WTC11 (cell line): ENCODE measurements at regions not wholly inside any gene's neighbourhood (a gene's known extent, or its start where the extent isn't known, plus 50 kb on each side); places are given as distances from the start of the nearest gene placed in this dataset.

Experiments used
- ATAC-seq: fragments of 200-7000 bp; cut with Tn5 transposase; 2 replicates; pipeline ENCODE4 v1.10.0; 2021; ENCODE audit warnings: mild to moderate bottlenecking, moderate library complexity
- CTCF ChIA-PET: fragments of 300-600 bp; sonication (Branson Sonifier 250); formaldehyde crosslinking; loops from one replicate; lab custom pipeline; 2021; ENCODE audit warnings: antibody characterized with exemption; lab: Charles Lee
- POLR2A ChIA-PET: fragments of 350-600 bp; sonication (Branson Sonifier 250); formaldehyde crosslinking; loops from one replicate; lab custom pipeline; 2021; ENCODE audit warnings: antibody characterized with exemption; lab: Charles Lee
- DNase-seq: peaks from one replicate; pipeline ENCODE4 v3.0.0; 2021; ENCODE audit warnings: low spot score
- H3K27ac Mint-ChIP-seq: 2 replicates; pipeline ENCODE4 v1.8.0; 2021; ENCODE audit warnings: mixed read lengths
- H3K27me3 Mint-ChIP-seq: 2 replicates; pipeline ENCODE4 v1.8.0; 2021; ENCODE audit warnings: low read depth, mild to moderate bottlenecking, moderate library complexity, mixed read lengths
- H3K36me3 Mint-ChIP-seq: 2 replicates; pipeline ENCODE4 v1.8.0; 2021; ENCODE audit warnings: mixed read lengths
- H3K4me1 Mint-ChIP-seq: 2 replicates; pipeline ENCODE4 v1.8.0; 2022; ENCODE audit warnings: mixed read lengths
- H3K4me3 Mint-ChIP-seq: 2 replicates; pipeline ENCODE4 v1.8.0; 2021; ENCODE audit warnings: mild to moderate bottlenecking, moderate library complexity, mixed read lengths
- H3K9me3 Mint-ChIP-seq: 2 replicates; pipeline ENCODE4 v1.8.0; 2021; ENCODE audit warnings: mixed read lengths
- FOXJ3 ChIP-seq: sonication (generic); formaldehyde crosslinking; IDR thresholded peaks from 2 replicates; pipeline ENCODE4 v1.9.0; 2021; ENCODE audit warnings: missing genetic modification reagents, mild to moderate bottlenecking, borderline replicate concordance
- GABPB1 ChIP-seq: sonication (generic); formaldehyde crosslinking; IDR thresholded peaks from 2 replicates; pipeline ENCODE4 v1.8.1; 2023; ENCODE audit warnings: mild to moderate bottlenecking, missing genetic modification reagents
- JUN ChIP-seq: sonication (generic); formaldehyde crosslinking; IDR thresholded peaks from 2 replicates; pipeline ENCODE4 v1.8.0; 2023; ENCODE audit warnings: mild to moderate bottlenecking, missing genetic modification reagents
- MYBL2 ChIP-seq: sonication (generic); formaldehyde crosslinking; IDR thresholded peaks from 2 replicates; pipeline ENCODE4 v1.8.1; 2023; ENCODE audit warnings: mild to moderate bottlenecking, moderate library complexity, missing genetic modification reagents
- NFE2L1 ChIP-seq: sonication (generic); formaldehyde crosslinking; IDR thresholded peaks from 2 replicates; pipeline ENCODE4 v1.8.1; 2023; ENCODE audit warnings: missing genetic modification reagents
- NR1H2 ChIP-seq: sonication (generic); formaldehyde crosslinking; IDR thresholded peaks from 2 replicates; pipeline ENCODE4 v1.9.0; 2021; ENCODE audit warnings: mild to moderate bottlenecking, moderate library complexity, missing genetic modification reagents
- NR2C2 ChIP-seq: sonication (generic); formaldehyde crosslinking; IDR thresholded peaks from 2 replicates; pipeline ENCODE4 v1.8.0; 2022; ENCODE audit warnings: mild to moderate bottlenecking, missing genetic modification reagents
- RELA ChIP-seq: sonication (generic); formaldehyde crosslinking; IDR thresholded peaks from 2 replicates; pipeline ENCODE4 v1.8.1; 2022; ENCODE audit warnings: missing genetic modification reagents, mild to moderate bottlenecking, borderline replicate concordance
- SMAD3 ChIP-seq: sonication (generic); formaldehyde crosslinking; IDR thresholded peaks from 2 replicates; pipeline ENCODE4 v1.8.0; 2022; ENCODE audit warnings: missing genetic modification reagents, mild to moderate bottlenecking, borderline replicate concordance
- TP53 ChIP-seq: sonication (generic); formaldehyde crosslinking; IDR thresholded peaks from 2 replicates; pipeline ENCODE4 v1.8.1; 2023; ENCODE audit warnings: mild to moderate bottlenecking, missing genetic modification reagents
- ZBTB21 ChIP-seq: sonication (generic); formaldehyde crosslinking; IDR thresholded peaks from 2 replicates; pipeline ENCODE4 v1.8.1; 2023; ENCODE audit warnings: mild to moderate bottlenecking, missing genetic modification reagents, borderline replicate concordance
- TF ChIP-seq, protein P1 (sequence below): sonication (generic); formaldehyde crosslinking; IDR thresholded peaks from 2 replicates; pipeline ENCODE4 v1.8.0; 2022; ENCODE audit warnings: mild to moderate bottlenecking, missing genetic modification reagents
- TF ChIP-seq, protein P2 (sequence below): sonication (generic); formaldehyde crosslinking; IDR thresholded peaks from 2 replicates; pipeline ENCODE4 v1.8.1; 2023; ENCODE audit warnings: mild to moderate bottlenecking, missing genetic modification reagents, moderate library complexity
- TF ChIP-seq, protein P3 (sequence below): sonication (generic); formaldehyde crosslinking; IDR thresholded peaks from 2 replicates; pipeline ENCODE4 v1.8.0; 2023; ENCODE audit warnings: missing genetic modification reagents
- TF ChIP-seq, protein P4 (sequence below): sonication (generic); formaldehyde crosslinking; IDR thresholded peaks from 2 replicates; pipeline ENCODE4 v1.8.1; 2022; ENCODE audit warnings: low read depth, missing genetic modification reagents, borderline replicate concordance
- TF ChIP-seq, protein P5 (sequence below): sonication (generic); formaldehyde crosslinking; IDR thresholded peaks from 2 replicates; pipeline ENCODE4 v1.8.1; 2023; ENCODE audit warnings: mild to moderate bottlenecking, missing genetic modification reagents
- TF ChIP-seq, protein P6 (sequence below): fragments of 250-450 bp; sonication (Bioruptor Pico); IDR thresholded peaks from 2 replicates; pipeline ENCODE4 v1.9.0; 2021; ENCODE audit warnings: moderate library complexity, mild to moderate bottlenecking, inconsistent platforms, borderline replicate concordance

DNA sequence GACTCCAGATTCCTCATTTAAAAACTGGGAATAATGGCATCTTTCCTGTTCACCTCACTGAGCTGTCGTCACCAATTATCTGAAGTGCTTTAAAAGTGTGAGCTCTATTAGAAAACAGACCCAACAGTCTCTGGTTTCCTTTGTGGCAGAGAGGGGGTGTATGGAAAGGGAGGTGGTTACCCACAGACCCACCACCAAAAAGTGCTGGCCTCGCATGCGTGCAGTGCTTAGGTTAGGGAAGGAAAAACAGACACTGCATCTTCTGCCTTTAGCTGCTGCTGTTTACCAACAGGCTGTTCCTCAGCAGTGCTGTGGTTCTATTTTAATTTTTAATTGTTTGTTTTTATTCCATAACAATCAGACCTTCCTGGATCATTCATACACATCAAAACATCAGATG, 249.6 kb downstream of the PIK3R1 start (continued):
- TF ChIP-seq NR2C2 (CRISPR knock-in tag) = no peak
- TF ChIP-seq, protein P1, sequence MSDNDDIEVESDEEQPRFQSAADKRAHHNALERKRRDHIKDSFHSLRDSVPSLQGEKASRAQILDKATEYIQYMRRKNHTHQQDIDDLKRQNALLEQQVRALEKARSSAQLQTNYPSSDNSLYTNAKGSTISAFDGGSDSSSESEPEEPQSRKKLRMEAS (CRISPR knock-in tag) = no peak
- TF ChIP-seq, protein P2, sequence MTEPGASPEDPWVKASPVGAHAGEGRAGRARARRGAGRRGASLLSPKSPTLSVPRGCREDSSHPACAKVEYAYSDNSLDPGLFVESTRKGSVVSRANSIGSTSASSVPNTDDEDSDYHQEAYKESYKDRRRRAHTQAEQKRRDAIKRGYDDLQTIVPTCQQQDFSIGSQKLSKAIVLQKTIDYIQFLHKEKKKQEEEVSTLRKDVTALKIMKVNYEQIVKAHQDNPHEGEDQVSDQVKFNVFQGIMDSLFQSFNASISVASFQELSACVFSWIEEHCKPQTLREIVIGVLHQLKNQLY = no peak
- TF ChIP-seq, protein P3, sequence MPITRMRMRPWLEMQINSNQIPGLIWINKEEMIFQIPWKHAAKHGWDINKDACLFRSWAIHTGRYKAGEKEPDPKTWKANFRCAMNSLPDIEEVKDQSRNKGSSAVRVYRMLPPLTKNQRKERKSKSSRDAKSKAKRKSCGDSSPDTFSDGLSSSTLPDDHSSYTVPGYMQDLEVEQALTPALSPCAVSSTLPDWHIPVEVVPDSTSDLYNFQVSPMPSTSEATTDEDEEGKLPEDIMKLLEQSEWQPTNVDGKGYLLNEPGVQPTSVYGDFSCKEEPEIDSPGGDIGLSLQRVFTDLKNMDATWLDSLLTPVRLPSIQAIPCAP (CRISPR knock-in tag) = no peak
- TF ChIP-seq, protein P4, sequence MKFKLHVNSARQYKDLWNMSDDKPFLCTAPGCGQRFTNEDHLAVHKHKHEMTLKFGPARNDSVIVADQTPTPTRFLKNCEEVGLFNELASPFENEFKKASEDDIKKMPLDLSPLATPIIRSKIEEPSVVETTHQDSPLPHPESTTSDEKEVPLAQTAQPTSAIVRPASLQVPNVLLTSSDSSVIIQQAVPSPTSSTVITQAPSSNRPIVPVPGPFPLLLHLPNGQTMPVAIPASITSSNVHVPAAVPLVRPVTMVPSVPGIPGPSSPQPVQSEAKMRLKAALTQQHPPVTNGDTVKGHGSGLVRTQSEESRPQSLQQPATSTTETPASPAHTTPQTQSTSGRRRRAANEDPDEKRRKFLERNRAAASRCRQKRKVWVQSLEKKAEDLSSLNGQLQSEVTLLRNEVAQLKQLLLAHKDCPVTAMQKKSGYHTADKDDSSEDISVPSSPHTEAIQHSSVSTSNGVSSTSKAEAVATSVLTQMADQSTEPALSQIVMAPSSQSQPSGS = no peak
- no peak for TF ChIP-seq FOXJ3 (CRISPR knock-in tag)
- no peak for TF ChIP-seq MYBL2 (CRISPR knock-in tag)
- TF ChIP-seq, all 79 proteins: peak for 0

DNA sequence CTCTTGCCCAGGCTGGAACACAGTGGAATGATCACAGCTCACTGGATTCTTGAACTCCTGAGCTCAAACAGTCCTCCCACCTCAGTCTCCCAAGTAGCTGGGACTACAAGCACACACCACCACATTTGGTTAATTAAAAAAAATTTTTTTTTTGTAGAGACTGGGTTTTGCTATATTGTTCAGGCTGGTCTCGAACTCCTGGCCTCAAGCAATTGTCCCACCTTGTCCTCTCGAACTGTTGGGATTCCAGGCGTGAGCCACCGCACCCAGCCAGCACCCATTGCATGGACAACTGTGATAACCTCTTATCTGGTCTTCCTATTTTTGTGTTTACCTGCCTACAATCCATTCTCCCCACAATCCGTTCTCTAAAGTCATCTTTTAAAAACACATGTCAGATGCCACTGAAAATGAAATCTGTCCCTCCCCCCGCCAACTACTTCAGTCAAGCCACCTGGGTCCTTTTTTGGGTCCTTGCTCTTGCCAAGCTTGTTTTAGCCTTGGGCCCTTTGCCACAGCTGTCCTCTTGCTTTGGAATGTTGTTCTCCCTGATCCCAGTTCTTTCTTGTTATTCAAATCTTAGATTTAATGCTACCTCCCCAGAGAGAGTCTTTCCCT, 250.5 kb downstream of the PIK3R1 start:
- Mint-ChIP-seq H3K9me3 (peaks cover 14% of the 10 kb centered on the region), H3K4me3 (no peak overlapping the region), H3K4me1 (no peaks in the 10 kb centered on the region), H3K36me3 (no peaks in the 10 kb centered on the region), H3K27ac (no peak overlapping the region), H3K27me3 (no peaks in the 10 kb centered on the region)
- DNase-seq (no peak), ATAC-seq (no peak)
- POLR2A ChIA-PET = no interaction called here
- TF ChIP-seq NFE2L1 (no peak), RELA (CRISPR knock-in tag) (no peak), NR1H2 (CRISPR knock-in tag) (no peak), GABPB1 (CRISPR knock-in tag) (no peak), TP53 (CRISPR knock-in tag) (no peak), JUN (CRISPR knock-in tag) (no peak)
- TF ChIP-seq, protein P3 (CRISPR knock-in tag) = no peak
- TF ChIP-seq, protein P5, sequence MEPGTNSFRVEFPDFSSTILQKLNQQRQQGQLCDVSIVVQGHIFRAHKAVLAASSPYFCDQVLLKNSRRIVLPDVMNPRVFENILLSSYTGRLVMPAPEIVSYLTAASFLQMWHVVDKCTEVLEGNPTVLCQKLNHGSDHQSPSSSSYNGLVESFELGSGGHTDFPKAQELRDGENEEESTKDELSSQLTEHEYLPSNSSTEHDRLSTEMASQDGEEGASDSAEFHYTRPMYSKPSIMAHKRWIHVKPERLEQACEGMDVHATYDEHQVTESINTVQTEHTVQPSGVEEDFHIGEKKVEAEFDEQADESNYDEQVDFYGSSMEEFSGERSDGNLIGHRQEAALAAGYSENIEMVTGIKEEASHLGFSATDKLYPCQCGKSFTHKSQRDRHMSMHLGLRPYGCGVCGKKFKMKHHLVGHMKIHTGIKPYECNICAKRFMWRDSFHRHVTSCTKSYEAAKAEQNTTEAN = no peak
- CTCF ChIA-PET = no interaction called here

DNA sequence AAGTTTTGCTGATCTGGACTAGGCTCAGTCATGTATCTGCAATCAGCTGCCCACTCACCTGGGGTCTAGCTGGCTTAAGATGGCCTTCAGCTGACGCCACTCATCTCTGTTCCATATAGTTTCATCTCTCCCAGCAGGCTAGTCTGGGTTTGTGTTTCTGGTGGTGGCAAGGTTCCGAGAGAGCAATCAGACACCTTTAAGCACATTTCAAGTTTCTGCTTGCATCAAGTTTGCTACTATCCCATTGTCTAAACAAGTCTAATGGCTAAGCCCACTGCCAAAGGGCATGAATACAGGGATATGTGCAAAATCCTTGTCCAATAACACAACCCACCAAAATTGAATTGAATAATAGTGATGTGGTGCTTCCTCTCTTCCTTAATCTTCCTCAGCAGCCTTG, 251.7 kb downstream of the PIK3R1 start:
- no peak for ATAC-seq
- H3K27ac Mint-ChIP-seq = no peak overlapping the region
- H3K4me3 Mint-ChIP-seq = no peak overlapping the region
- ChIA-PET CTCF (interaction anchor here (1.1 kb wide), 1 partner anchor 10 kb away, joined by 4 read pairs; no protein-coding TSS in a partner anchor), POLR2A (no interaction called here)
- no peaks in the 10 kb centered on the region for H3K27me3 Mint-ChIP-seq
- peaks cover 14% of the 10 kb centered on the region for H3K9me3 Mint-ChIP-seq
- DNase-seq = no peak
- no peaks in the 10 kb centered on the region for H3K36me3 Mint-ChIP-seq
- H3K4me1 Mint-ChIP-seq = no peaks in the 10 kb centered on the region
- TF ChIP-seq, protein P6, sequence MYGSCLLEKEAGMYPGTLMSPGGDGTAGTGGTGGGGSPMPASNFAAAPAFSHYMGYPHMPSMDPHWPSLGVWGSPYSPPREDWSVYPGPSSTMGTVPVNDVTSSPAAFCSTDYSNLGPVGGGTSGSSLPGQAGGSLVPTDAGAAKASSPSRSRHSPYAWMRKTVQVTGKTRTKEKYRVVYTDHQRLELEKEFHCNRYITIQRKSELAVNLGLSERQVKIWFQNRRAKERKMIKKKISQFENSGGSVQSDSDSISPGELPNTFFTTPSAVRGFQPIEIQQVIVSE (CRISPR knock-in tag) = no peak
- 0 out of 2 replicates have a peak, but pooled peaks have one; percentile 35 for TF ChIP-seq SMAD3 (CRISPR knock-in tag)
- TF ChIP-seq ZBTB21 (CRISPR knock-in tag) = no peak
